ENCODE measurements at regions not wholly inside any gene's neighbourhood (a gene's known extent, or its start where the extent isn't known, plus 50 kb on each side); places are given as distances from the start of the nearest gene placed in this dataset.
"Not testable (repeated sequence)": the region's sequence is repeated elsewhere in the genome, so short reads cannot be mapped to it uniquely, and the experiment has no call there.

GRCh38 chr14:85010186-85010585 lies 519.8 kb upstream of the FLRT2 start:
- no peak for DNase-seq

- no peak for DNase-seq
These were observed 513.4 kb upstream of the FLRT2 start for GRCh38 chr14:85016496-85016895.

- not testable (repeated sequence) for DNase-seq
These were observed 506.1 kb upstream of the FLRT2 start for GRCh38 chr14:85023866-85024265.

- DNase-seq = no peak
These were observed 505.0 kb upstream of the FLRT2 start for GRCh38 chr14:85024931-85025330.

- no peak for DNase-seq
These were observed 502.1 kb upstream of the FLRT2 start for GRCh38 chr14:85027681-85028370.

- DNase-seq = no peak
These were observed 492.5 kb upstream of the FLRT2 start for GRCh38 chr14:85037411-85037810.

- DNase-seq = no peak
These were observed 491.2 kb upstream of the FLRT2 start for GRCh38 chr14:85038526-85039352.

GRCh38 chr14:85039353-85039626 lies 490.7 kb upstream of the FLRT2 start:
- DNase-seq = no peak

- DNase-seq = no peak
These were observed 489.8 kb upstream of the FLRT2 start for GRCh38 chr14:85040046-85040685.

- DNase-seq = no peak
These were observed 488.3 kb upstream of the FLRT2 start for GRCh38 chr14:85041618-85042017.

GRCh38 chr14:85042301-85042700 lies 487.6 kb upstream of the FLRT2 start:
- no peak for DNase-seq

GRCh38 chr14:85050180-85050579 lies 479.8 kb upstream of the FLRT2 start:
- DNase-seq = no peak

GRCh38 chr14:85052646-85053045 lies 477.3 kb upstream of the FLRT2 start:
- DNase-seq = no peak

- DNase-seq = no peak
These were observed 475.8 kb upstream of the FLRT2 start for GRCh38 chr14:85054178-85054577.

GRCh38 chr14:85056267-85056666 lies 473.7 kb upstream of the FLRT2 start:
- DNase-seq = no peak

GRCh38 chr14:85057221-85057620 lies 472.7 kb upstream of the FLRT2 start:
- no peak for DNase-seq

GRCh38 chr14:85058150-85058549 lies 471.8 kb upstream of the FLRT2 start:
- no peak for DNase-seq

- no peak for DNase-seq
These were observed 469.8 kb upstream of the FLRT2 start for GRCh38 chr14:85060121-85060520.

GRCh38 chr14:85061256-85061655 lies 468.7 kb upstream of the FLRT2 start:
- no peak for DNase-seq

GRCh38 chr14:85063747-85064146 lies 466.2 kb upstream of the FLRT2 start:
- no peak for DNase-seq

GRCh38 chr14:85071447-85071846 lies 458.5 kb upstream of the FLRT2 start:
- DNase-seq = no peak

- no peak for DNase-seq
These were observed 455.0 kb upstream of the FLRT2 start for GRCh38 chr14:85074955-85075354.

GRCh38 chr14:85075694-85076476 lies 454.1 kb upstream of the FLRT2 start:
- no peak for DNase-seq

Data from stimulated activated CD4-positive, alpha-beta T cell treated with anti-CD3 and anti-CD28 coated beads, Interleukin-2, amount 100 ng/mL, for 24 hours (primary cell).